Epithelial cell of esophagus (primary cell): ENCODE measurements at regions not wholly inside any gene's neighbourhood (a gene's known extent, or its start where the extent isn't known, plus 50 kb on each side); places are given as distances from the start of the nearest gene placed in this dataset.

Experiments
- DNase-seq: peaks from one replicate; pipeline ENCODE4 v3.0.0; 2010; ENCODE audit warnings: low read depth
- H3K4me3 ChIP-seq: 2 replicates; pipeline ENCODE4 v1.5.1; 2011; ENCODE audit warnings: mild to moderate bottlenecking, low read length, control low read depth
- CTCF ChIP-seq: IDR thresholded peaks from 2 replicates; pipeline ENCODE4 v1.5.1; 2011; ENCODE audit warnings: low read depth, mild to moderate bottlenecking, low read length, control low read depth, inconsistent platforms; ENCODE audit not compliant: insufficient read depth; ENCODE audit errors: missing control alignments

GRCh38 chr16:66007717-66008116 lies 358.8 kb upstream of the CDH5 start:
- H3K4me3 ChIP-seq = no peak overlapping the region
- TF ChIP-seq CTCF = no peak
- peak; percentile 74 for DNase-seq

- no peak for DNase-seq
- H3K4me3 ChIP-seq = no peak overlapping the region
- no peak for TF ChIP-seq CTCF
Observed at GRCh38 chr16:66006485-66006884, 360.0 kb upstream of the CDH5 start.

- no peak for DNase-seq
- H3K4me3 ChIP-seq = no peak overlapping the region
- no peak for TF ChIP-seq CTCF
Observed at GRCh38 chr16:66004699-66005098, 361.8 kb upstream of the CDH5 start.

GRCh38 chr16:66003201-66003600 lies 363.3 kb upstream of the CDH5 start:
- peak; percentile 49 for DNase-seq
- TF ChIP-seq CTCF = no peak
- no peak overlapping the region for H3K4me3 ChIP-seq

GRCh38 chr16:66002601-66003000 lies 363.9 kb upstream of the CDH5 start:
- no peak for DNase-seq

GRCh38 chr16:66001432-66001831 lies 365.1 kb upstream of the CDH5 start:
- no peak overlapping the region for H3K4me3 ChIP-seq
- DNase-seq = no peak
- TF ChIP-seq CTCF = no peak

More at GRCh38 chr16:66002601-66003000, 363.9 kb upstream of the CDH5 start:
- no peak for TF ChIP-seq CTCF
- H3K4me3 ChIP-seq = no peak overlapping the region

- DNase-seq = no peak
- no peak overlapping the region for H3K4me3 ChIP-seq
- no peak for TF ChIP-seq CTCF
Observed at GRCh38 chr16:65998443-65998842, 368.0 kb upstream of the CDH5 start.
